GM21390 (cell line): ENCODE measurements at regions not wholly inside any gene's neighbourhood (a gene's known extent, or its start where the extent isn't known, plus 50 kb on each side); places are given as distances from the start of the nearest gene placed in this dataset.
"Not testable (repeated sequence)": the region's sequence is repeated elsewhere in the genome, so short reads cannot be mapped to it uniquely, and the experiment has no call there.

Experiments
- ATAC-seq: cut with Tn5 transposase; IDR thresholded peaks from one replicate; pipeline ENCODE4 v1.9.1; 2021; ENCODE audit not compliant: unreplicated experiment

DNA sequence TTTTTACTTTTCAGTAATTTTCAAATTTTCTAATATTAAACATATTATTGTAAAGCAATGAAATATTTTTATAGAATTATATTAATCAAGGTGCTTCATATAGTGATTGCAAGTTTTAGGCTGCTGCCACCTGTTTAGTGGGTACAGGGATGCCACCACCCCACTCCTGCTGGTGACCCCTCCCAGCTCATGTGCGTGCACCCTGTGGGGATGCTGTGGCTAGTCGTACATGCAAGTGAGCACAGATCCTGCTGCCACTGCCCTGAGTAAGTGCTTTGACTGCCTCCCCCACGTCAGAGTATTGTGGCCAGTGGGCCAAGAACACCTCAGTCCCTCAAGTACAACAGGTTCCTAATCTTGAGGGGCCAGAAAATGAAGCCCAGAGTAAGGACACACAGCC, 320.1 kb upstream of the DDI1 start:
- no peak for ATAC-seq

DNA sequence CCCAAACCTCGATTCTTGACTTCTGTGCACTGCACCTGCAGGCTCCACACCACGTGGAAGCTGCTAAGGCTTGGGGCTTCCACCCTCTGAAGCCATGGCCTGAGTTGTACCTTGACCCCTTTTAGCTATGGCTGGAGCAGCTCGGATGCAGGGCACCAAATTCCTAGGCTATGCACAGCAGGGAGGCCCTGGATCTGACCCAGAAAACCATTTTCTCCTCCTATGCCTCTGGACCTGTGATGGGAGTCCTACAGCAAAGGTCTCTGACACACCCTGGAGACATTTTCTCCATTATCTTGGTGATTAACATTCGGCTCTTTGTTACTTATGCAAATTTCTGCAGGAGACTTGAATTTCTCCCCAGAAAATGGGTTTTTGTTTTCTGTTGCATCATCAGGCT, 309.2 kb upstream of the DDI1 start:
- ATAC-seq, result no peak

DNA sequence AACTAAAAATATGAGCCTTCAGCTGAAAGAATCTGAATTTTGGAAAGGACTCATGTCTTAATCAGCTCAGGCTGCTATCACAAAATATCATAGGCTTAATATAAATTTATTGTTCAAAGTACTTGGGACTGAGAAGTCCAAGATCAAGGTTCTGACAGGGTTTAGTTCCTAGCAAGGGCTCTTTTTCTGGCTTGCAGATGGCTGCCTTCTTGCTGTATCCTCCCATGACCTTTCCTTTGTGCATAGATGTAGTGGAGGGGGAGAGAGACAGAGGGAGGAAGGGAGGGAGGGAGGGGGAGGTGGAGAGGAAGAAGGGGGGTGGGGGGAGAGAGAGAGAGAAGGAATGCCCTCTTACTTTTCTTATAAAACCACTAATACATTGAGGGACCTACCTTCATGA, 306.8 kb upstream of the DDI1 start:
- ATAC-seq, result no peak

DNA sequence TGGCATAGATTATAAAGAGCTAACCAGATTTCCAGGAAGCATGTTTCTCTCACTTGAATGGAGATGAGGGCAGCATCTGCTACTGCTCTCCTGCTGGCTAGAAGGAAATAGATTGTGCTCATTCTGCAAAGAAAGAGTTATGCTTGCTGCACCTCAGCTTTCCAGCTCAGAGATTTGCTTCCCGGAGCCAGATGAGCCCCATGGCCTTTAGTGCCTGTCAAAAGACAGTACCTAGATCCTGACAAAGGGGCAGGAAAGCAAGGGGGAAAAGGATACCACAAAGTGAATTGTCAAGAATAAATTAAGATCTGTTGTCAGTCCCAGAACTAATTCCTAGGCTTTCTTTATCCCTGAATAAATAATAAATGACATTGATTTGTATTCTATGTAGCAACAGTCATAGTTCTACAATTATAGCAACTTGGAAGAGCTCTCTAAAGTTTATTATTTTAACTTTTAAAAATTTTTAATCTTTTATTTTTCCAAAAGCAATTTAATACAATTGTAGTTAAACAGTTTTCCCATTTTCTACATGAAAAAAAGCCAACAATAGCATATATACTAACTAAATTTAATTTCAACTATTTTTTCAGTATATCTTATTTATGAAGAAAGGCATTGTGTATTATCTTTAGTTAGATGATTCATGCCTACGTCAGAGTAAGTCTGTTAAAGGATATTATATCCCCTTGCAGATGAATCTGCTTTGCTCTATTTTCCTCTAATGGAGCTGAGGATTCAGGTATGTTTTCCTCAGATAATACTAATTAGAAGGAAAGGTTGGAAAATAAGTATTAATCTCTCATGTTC, 306.1 kb upstream of the DDI1 start:
- no peak for ATAC-seq

DNA sequence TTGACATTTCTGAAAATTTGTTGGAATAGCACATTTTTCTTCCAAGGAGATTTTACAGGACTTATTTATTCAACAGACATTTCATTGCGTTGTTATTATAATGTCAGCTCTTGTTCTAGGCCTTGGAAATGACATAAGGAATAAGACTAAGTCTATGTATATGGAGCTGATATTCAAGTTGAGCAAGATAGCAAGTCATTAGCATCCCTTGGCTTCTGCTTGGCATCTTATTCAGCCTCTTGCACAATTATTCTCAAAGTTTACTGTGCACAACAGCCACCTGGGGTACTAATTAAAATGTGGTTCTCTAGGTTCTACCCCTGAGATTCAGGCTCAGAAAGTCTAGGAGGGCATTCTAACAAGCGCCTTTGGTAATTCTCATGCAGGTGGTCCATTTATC, 304.8 kb upstream of the DDI1 start:
- no peak for ATAC-seq

DNA sequence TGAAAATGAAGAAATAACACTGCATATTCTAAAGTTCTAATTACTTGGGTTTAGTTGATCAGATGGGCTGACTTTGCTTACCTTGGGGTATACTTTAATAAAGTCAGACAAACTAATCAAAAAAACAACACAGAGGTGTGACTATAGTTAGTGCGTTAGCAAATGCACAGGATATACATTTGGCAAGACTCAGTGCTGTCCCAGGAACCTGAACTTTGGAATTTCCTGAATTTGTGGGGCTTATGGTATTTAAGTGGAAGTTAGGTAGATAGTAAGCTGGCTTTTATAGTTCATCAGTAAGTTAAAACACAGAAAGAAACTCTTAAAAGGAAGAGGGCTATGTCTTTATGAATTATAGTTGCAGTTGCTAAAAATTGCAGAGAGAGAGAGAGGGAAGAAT, 302.6 kb upstream of the DDI1 start:
- no peak for ATAC-seq

GRCh38 chr11:103735497-103736032, 300.9 kb upstream of the DDI1 start:
- ATAC-seq, result no peak

GRCh38 chr11:103736315-103737036, 300.0 kb upstream of the DDI1 start:
- no peak for ATAC-seq

DNA sequence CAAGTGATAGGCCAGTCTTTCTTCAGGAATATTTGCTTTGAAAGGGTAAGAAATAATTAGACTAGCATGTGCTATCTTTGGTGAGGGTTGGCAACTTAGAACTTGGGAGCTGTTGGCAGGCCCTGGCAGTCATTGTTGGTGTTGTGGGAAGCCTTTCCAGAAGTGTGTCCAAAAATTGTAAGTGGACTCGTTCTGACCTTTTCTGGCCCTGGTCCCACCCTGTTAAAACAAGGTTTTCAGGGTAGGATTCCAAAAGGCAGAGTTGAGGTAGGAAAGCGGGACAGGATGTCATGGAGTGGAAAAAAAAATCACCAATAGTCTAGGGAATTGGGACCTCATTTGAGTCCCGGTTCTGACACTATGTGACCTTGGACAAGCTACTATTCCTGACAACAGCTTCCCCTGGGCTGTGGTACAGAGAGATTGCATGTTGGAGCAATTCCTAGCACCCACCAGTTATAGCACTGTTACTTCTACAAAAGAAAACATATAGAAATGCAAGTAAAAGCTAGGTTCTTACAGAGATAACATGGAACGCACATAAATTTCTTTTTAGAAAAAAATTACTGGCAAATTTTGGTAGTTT, 299.3 kb upstream of the DDI1 start:
- no peak for ATAC-seq

GRCh38 chr11:103737747-103738146, 298.7 kb upstream of the DDI1 start:
- ATAC-seq, result no peak

DNA sequence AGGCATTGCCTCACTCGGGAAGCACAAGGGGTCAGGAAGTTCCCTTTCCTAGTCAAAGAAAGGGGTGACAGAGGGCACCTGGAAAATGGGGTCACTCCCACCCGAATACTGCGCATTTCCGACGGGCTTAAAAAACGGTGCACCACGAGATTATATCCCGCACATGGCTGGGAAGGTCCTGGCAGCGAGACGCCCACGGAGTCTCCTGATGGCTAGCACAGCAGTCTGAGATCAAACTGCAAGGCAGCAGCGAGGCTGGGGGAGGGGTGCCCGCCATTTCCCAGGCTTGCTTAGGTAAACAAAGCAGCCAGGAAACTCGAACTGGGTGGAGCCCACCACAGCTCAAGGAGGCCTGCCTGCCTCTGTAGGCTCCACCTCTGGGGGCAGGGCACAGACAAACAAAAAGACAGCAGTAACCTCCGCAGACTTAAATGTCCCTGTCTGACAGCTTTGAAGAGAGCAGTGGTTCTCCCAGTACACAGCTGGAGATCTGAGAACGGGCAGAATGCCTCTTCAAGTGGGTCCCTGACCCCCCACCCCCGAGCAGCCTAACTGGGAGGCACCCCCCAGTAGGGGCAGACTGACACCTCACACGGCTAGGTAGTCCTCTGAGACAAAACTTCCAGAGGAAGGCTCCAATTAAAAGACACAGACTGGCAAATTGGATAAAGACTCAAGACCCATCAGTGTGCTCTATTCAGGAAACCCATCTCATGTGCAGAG, 297.2 kb upstream of the DDI1 start:
- ATAC-seq, result not testable (repeated sequence)

DNA sequence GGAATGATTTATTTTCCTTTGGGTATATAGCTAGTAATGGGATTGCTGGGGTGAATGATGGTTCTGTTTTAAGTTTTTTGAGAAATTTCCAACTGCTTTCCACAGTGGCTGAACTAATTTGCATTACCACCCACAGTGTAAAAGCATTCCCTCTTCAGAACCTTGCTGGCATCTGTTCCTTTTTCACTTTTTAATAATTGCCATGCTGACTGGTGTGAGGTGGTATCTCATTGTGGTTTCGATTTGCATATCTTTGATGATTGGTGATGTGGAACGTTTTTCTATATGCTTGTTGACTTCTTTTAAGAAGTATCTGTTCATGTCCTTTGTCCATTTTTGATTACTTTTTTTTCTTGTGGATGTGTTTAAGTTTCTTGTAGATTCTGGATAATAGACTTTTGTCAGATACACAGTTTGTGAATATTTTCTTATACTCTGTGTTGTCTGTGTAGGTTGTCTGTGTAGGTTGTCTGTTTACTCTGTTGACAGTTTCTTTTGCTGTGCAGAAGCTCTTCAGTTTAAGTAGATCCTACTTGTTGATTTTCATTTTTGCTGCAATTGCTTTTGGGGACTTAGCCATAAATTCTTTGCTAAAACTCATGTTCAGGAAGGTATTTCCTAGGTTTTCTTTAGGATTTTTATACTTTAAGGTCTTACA, 291.8 kb upstream of the DDI1 start:
- ATAC-seq, result peak; percentile 73

DNA sequence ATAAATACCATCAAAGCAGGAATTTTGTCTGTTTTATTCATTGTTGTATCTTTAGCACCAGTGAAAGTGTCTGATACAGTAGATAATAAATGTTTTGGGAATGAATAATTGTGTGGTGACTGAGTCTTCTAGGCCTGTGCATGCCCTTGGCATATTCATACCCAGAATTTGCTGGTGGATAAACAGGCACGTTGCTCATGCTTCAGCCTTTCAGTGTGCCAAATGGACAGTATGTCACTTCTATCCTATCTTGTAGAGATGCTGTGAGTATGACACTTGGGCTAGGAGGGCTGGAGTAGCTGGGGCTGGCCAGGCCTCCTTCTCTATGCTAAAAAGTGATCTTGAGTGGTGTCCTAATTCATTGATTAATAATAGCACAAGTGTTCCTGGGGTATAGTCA, 287.3 kb upstream of the DDI1 start:
- no peak for ATAC-seq

DNA sequence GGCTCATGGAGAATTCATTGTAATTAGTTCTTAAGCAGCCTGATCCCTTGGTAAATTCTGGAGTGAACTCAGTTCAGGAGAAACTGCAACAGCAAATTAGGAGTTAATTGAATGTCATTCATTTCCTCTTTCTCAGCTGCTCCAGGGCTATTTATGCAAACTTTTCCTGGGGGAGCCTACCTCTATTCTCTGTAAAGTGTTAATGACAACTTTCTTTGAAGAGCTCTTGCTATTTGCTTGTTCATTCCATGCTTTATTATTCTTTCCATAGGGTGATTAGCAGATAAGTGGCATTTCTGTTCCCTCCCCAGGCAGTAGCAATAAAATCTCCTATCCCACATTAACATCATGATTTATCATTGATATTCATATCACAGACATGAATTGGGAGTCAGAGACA, 267.6 kb upstream of the DDI1 start:
- ATAC-seq, result no peak

- no peak for ATAC-seq
These were observed 263.4 kb upstream of the DDI1 start for GRCh38 chr11:103773059-103773458.

DNA sequence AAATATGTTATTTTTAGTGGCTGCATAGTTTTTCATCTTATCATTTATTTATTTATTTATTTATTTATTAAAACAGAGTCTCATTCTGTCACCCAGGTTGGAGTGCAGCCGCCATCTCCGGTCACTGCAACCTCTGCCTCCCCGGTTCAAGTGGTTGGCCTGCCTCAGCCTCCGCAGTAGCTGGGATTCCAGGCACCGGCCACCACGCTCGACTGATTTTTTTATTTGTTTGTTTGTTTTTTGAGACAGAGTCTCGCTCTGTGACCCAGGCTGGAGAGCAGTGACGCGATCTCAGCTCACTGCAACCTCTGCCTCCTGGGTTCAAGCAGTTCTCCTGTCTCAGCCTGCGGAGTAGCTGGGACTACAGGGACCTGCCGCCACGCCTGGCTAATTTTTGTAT, 262.9 kb upstream of the DDI1 start:
- no peak for ATAC-seq

- ATAC-seq, result no peak
These were observed 257.4 kb upstream of the DDI1 start for GRCh38 chr11:103779054-103779453.

- ATAC-seq, result no peak
These were observed 246.5 kb upstream of the DDI1 start for GRCh38 chr11:103789952-103790351.

DNA sequence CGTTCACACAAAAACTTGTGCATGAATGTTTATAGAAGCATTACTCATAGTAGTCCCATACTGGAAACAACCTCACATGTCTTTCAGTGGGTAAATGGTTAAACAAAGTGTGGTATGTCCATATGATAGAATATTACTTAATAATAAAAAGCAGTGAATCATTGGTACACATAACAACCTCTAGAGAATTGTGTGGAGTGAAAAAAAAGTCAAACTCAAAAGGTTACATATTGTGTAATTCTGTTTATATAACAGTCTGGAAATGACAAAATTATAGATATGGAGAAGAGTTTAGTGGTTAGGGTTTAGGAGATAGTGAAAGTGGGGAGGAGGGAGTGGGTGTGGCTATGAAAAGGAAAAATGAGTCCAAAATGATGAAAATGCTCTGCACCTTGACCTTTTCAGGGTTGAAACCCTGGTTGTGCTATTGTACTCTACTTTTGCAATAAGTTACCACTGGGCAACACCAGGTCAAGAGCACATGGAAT, 243.4 kb upstream of the DDI1 start:
- no peak for ATAC-seq

DNA sequence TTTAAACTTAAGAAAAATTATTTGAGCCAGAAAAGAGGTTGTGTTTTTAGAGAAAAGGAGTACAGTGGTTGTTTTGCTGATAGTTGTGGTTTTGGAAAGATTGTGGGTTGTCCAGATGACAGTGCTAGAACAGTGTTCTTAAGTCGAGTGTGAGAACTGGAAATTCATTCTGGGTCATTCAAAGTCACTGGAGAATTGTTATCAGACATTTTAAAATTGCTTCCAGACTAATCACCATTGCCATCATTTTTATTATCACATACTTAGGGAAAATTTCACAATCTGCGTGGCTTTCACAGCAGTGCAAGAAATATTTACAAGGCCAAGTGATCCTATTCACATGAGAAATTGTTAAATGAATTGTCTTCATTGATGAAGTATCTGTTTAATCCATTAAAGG, 242.2 kb upstream of the DDI1 start:
- ATAC-seq, result no peak

DNA sequence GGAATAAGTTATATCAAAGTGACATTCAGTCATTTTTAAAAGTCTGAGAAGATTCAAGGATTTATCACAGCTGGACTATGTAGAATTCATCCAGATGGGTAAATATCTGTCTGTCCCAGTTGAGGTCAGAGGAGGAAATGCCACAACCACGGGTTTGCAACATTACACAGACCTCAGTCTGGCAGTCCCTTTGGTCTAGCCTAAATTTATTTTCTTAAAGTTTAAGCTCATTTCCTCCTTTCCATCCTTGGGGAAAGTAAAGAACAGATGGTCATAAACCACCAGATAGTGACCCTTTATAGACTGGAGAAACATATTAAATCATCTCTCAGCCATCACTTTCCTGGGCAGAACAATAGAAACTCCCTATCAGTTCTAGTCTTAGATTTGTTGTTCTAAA, 238.4 kb upstream of the DDI1 start:
- no peak for ATAC-seq
